BJ (cell line): ENCODE measurements at regions not wholly inside any gene's neighbourhood (a gene's known extent, or its start where the extent isn't known, plus 50 kb on each side); places are given as distances from the start of the nearest gene placed in this dataset.

Experiments
- CTCF ChIA-PET: fragments of 350-600 bp; formaldehyde crosslinking; extraction: SDS; loops from one replicate; lab custom pipeline; 2021; ENCODE audit warnings: antibody characterized with exemption, inconsistent platforms; lab: Yijun Ruan, JAX
- POLR2A ChIA-PET: fragments of 300-600 bp; sonication (Branson Sonifier 250); formaldehyde crosslinking; extraction: SDS; loops from one replicate; lab custom pipeline; 2021; ENCODE audit warnings: antibody characterized with exemption; lab: Charles Lee
- DNase-seq: peaks from one replicate; pipeline ENCODE4 v3.0.0-alpha.2; 2011; ENCODE audit warnings: low read depth
- H3K27me3 ChIP-seq: 2 replicates; pipeline ENCODE4 v1.6.0; 2011; ENCODE audit warnings: low read length; ENCODE audit not compliant: control insufficient read depth, insufficient read depth
- H3K36me3 ChIP-seq: 2 replicates; pipeline ENCODE4 v1.5.1; 2011; ENCODE audit warnings: low read length; ENCODE audit not compliant: control insufficient read depth, insufficient read depth
- H3K4me3 ChIP-seq: 2 replicates; pipeline ENCODE4 v1.5.1; 2011; ENCODE audit warnings: low read depth, mild to moderate bottlenecking, control low read depth, low read length
- TF ChIP-seq, protein P1 (sequence below): IDR thresholded peaks from 2 replicates; pipeline ENCODE4 v1.5.1; 2011; ENCODE audit warnings: low read depth, mild to moderate bottlenecking, control low read depth, inconsistent platforms, low read length, moderate library complexity; ENCODE audit not compliant: insufficient read depth

DNA sequence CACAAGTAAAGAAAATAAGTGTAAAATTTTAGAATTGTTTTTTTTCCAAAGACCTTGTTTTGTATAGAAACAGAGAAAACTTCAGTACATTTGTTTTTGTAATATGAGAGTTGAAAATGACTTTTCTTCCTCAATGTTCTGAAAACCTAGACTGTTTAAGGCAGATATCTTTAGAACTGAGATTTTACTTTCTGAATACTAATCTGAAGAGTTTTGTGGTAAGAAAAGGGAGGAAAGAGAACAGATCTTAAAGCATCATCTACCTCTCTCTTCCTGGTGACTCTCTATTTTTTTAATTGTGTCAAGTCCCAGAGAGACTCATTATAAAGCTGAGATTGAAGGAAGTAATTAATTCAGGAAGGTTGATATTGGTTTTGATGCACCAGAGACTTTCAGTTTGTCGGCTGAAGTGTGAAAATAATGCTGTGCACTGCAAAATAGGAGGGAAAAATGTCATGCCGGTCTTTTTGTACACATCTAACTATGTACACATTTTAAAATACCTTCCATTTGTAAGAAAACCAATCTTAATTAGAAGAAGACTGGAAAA lies 142.1 kb upstream of the NAALADL2 start:
- TF ChIP-seq, protein P1, sequence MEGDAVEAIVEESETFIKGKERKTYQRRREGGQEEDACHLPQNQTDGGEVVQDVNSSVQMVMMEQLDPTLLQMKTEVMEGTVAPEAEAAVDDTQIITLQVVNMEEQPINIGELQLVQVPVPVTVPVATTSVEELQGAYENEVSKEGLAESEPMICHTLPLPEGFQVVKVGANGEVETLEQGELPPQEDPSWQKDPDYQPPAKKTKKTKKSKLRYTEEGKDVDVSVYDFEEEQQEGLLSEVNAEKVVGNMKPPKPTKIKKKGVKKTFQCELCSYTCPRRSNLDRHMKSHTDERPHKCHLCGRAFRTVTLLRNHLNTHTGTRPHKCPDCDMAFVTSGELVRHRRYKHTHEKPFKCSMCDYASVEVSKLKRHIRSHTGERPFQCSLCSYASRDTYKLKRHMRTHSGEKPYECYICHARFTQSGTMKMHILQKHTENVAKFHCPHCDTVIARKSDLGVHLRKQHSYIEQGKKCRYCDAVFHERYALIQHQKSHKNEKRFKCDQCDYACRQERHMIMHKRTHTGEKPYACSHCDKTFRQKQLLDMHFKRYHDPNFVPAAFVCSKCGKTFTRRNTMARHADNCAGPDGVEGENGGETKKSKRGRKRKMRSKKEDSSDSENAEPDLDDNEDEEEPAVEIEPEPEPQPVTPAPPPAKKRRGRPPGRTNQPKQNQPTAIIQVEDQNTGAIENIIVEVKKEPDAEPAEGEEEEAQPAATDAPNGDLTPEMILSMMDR: no peak
- Histone ChIP-seq H3K36me3 (no peaks in the 10 kb centered on the region), H3K27me3 (no peaks in the 10 kb centered on the region), H3K4me3 (no peak overlapping the region)
- CTCF ChIA-PET: no interaction called here
- no peak for DNase-seq
- POLR2A ChIA-PET: no interaction called here

DNA sequence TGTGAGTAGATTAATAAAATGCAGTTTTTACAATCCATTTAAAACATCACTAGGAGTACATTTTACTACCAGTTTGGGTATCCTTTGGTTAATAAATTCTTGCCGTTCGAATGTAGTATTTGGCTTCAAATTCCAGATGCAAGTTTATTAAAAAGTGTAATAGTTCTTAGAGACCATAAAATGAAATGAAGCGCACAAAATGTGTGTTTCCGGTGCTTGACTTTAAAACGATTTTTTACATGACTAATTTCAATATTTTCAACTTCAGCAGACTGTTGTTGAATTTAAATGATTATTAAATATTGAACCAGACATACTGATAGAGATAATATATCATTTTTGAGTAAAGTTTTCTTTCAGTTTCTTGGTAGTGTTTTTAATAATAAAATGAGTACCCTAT lies 138.4 kb upstream of the NAALADL2 start:
- Histone ChIP-seq H3K4me3 (no peak overlapping the region), H3K36me3 (no peaks in the 10 kb centered on the region), H3K27me3 (no peaks in the 10 kb centered on the region)
- ChIA-PET CTCF (no interaction called here), POLR2A (no interaction called here)
- TF ChIP-seq, protein P1: no peak
- DNase-seq: no peak

GRCh38 chr3:174725303-174725702 lies 133.8 kb upstream of the NAALADL2 start:
- CTCF ChIA-PET: no interaction called here
- no peaks in the 10 kb centered on the region for H3K36me3 ChIP-seq
- TF ChIP-seq, protein P1: no peak
- POLR2A ChIA-PET: no interaction called here
- no peaks in the 10 kb centered on the region for H3K27me3 ChIP-seq
- DNase-seq: no peak
- H3K4me3 ChIP-seq: no peak overlapping the region

DNA sequence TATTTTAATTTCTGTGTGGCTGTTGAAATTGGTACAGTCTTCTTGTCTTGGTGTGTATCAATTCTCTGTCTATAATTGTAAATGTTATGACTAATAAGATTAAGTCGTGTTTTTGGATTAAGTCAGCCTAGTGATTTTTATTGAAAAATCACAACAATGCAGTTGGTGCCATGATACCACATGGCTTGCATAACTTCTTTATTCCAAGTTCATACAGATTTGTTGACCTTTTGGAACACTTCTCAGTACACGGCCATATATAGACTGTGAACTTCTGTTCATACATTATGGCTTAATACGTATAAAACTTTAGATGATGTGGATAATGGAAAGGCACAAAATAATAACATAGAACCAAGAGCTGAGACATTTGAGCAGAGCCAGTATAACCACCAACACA lies 121.2 kb upstream of the NAALADL2 start:
- TF ChIP-seq, protein P1: no peak
- POLR2A ChIA-PET: no interaction called here
- CTCF ChIA-PET: no interaction called here

GRCh38 chr3:174749143-174749542 lies 110.0 kb upstream of the NAALADL2 start:
- Histone ChIP-seq H3K27me3 (no peaks in the 10 kb centered on the region), H3K36me3 (no peaks in the 10 kb centered on the region), H3K4me3 (no peak overlapping the region)
- TF ChIP-seq, protein P1: no peak
- DNase-seq: no peak
- CTCF ChIA-PET: no interaction called here
- POLR2A ChIA-PET: no interaction called here

More for the DNA sequence above, 121.2 kb upstream of the NAALADL2 start:
- no peaks in the 10 kb centered on the region for H3K27me3 ChIP-seq
- no peak overlapping the region for H3K4me3 ChIP-seq
- no peaks in the 10 kb centered on the region for H3K36me3 ChIP-seq
- no peak for DNase-seq
